ENCODE measurements at regions not wholly inside any gene's neighbourhood (a gene's known extent, or its start where the extent isn't known, plus 50 kb on each side); places are given as distances from the start of the nearest gene placed in this dataset.

GRCh38 chr3:180246688-180247195 lies 210.0 kb upstream of the PEX5L start:
- TF ChIP-seq POLR2A (IDR thresholded peaks at IDR 0.05) = no peak
- no peak for TF ChIP-seq POLR2AphosphoS5 (IDR thresholded peaks at IDR 0.05)
- intact Hi-C loops (cut with DNase I; ENCODE audit: low total_unique reads) = no loop called here
- DNase-seq = no peak
- Histone ChIP-seq H3K27me3 (replicated peaks in 1 of 7) (no peaks in the 10 kb centered on the region), H3K36me3 (no peaks in the 10 kb centered on the region), H3K4me1 (no peaks in the 10 kb centered on the region), H3K27ac (peak overlapping the region in 1 of 8 donors; percentile 2), H3K4me3 (no peak overlapping the region), H3K9me3 (no peaks in the 10 kb centered on the region)
- WGBS, 5 donors = 46 to 63% (median 57%) methylated on average over 5 of the region's 5 CpGs

- no peaks in the 10 kb centered on the region for H3K27me3 ChIP-seq (replicated peaks in 1 of 7)
- 36 to 82% (median 68%) methylated on average over 2 of the region's 2 CpGs for WGBS, 5 donors
- TF ChIP-seq POLR2A (IDR thresholded peaks at IDR 0.05) = no peak
- TF ChIP-seq CTCF (IDR thresholded peaks at IDR 0.05 in 8 of 11, conservative IDR thresholded peaks at IDR 0.05 in 3 of 11) = no peak
- TF ChIP-seq POLR2AphosphoS5 (IDR thresholded peaks at IDR 0.05) = no peak
These were observed 213.4 kb upstream of the PEX5L start for GRCh38 chr3:180250172-180250571.

GRCh38 chr3:180252683-180253082 lies 215.9 kb upstream of the PEX5L start:
- TF ChIP-seq POLR2A (IDR thresholded peaks at IDR 0.05) (no peak), POLR2AphosphoS5 (IDR thresholded peaks at IDR 0.05) (no peak), CTCF (IDR thresholded peaks at IDR 0.05 in 8 of 11, conservative IDR thresholded peaks at IDR 0.05 in 3 of 11) (no peak)
- no peak for DNase-seq

More at GRCh38 chr3:180250172-180250571, 213.4 kb upstream of the PEX5L start:
- DNase-seq = no peak
- Histone ChIP-seq H3K36me3 (no peaks in the 10 kb centered on the region), H3K9me3 (no peaks in the 10 kb centered on the region), H3K4me3 (no peak overlapping the region), H3K4me1 (no peaks in the 10 kb centered on the region), H3K27ac (no peak overlapping the region)
- intact Hi-C loops (cut with DNase I; ENCODE audit: low total_unique reads) = no loop called here

GRCh38 chr3:180253283-180253682 lies 216.5 kb upstream of the PEX5L start:
- Histone ChIP-seq H3K4me3 (no peak overlapping the region), H3K36me3 (no peaks in the 10 kb centered on the region), H3K27me3 (replicated peaks in 1 of 7) (no peaks in the 10 kb centered on the region), H3K27ac (no peak overlapping the region), H3K9me3 (peaks cover 0 to 7% (median 0%) of the 10 kb centered on the region in 8 donors), H3K4me1 (no peaks in the 10 kb centered on the region)
- no peak for TF ChIP-seq POLR2AphosphoS5 (IDR thresholded peaks at IDR 0.05)
- TF ChIP-seq CTCF (IDR thresholded peaks at IDR 0.05 in 8 of 11, conservative IDR thresholded peaks at IDR 0.05 in 3 of 11) = no peak
- TF ChIP-seq POLR2A (IDR thresholded peaks at IDR 0.05) = no peak
- DNase-seq = no peak
- intact Hi-C loops (cut with DNase I; ENCODE audit: low total_unique reads) = no loop called here
- 67 to 86% (median 79%) methylated on average over 1 of the region's 1 CpG for WGBS, 5 donors

More at GRCh38 chr3:180252683-180253082, 215.9 kb upstream of the PEX5L start:
- Histone ChIP-seq H3K27me3 (replicated peaks in 1 of 7) (no peaks in the 10 kb centered on the region), H3K9me3 (peaks cover 0 to 4% (median 0%) of the 10 kb centered on the region in 8 donors), H3K36me3 (no peaks in the 10 kb centered on the region), H3K27ac (no peak overlapping the region), H3K4me1 (no peaks in the 10 kb centered on the region), H3K4me3 (no peak overlapping the region)
- 70 to 86% (median 85%) methylated on average over 3 of the region's 3 CpGs for WGBS, 5 donors
- intact Hi-C loops (cut with DNase I; ENCODE audit: low total_unique reads) = no loop called here
